ENCODE measurements at regions not wholly inside any gene's neighbourhood (a gene's known extent, or its start where the extent isn't known, plus 50 kb on each side); places are given as distances from the start of the nearest gene placed in this dataset.
"Not testable (repeated sequence)": the region's sequence is repeated elsewhere in the genome, so short reads cannot be mapped to it uniquely, and the experiment has no call there.

DNA sequence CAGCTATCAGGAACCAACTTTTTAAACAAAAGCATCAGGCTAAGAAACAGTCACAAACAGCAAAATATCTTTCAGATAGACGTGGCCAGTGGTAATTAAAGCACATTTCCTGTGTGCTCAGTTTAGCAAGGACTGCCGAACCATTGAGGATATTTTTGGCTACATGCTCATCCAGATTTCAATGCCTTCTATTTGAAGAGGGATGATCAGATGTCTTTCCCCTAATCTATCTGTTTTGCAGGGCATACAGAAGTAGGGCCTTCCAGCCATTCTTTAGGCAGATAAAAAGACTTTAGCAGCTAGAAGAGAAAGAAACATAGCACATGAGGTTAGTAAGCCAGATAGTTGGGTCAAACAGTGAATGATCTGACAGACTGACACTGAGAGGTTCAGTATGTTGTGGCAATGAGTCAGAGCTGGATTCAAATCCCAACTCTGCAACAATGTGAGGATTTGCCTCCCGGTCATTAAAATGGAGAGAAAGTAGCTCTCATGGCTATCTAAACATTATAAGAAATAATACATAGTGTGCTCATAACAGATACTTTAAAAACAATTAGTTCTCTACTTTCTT lies 100.0 kb upstream of the PRKG2 start:
- Histone ChIP-seq H3K4me3 (no peak overlapping the region), H3K27ac (no peak overlapping the region), H3K36me3 (no peaks in the 10 kb centered on the region), H3K4me1 (no peaks in the 10 kb centered on the region), H3K27me3 (no peaks in the 10 kb centered on the region), H3K9me3 (no peaks in the 10 kb centered on the region)
- TF ChIP-seq, protein P1, sequence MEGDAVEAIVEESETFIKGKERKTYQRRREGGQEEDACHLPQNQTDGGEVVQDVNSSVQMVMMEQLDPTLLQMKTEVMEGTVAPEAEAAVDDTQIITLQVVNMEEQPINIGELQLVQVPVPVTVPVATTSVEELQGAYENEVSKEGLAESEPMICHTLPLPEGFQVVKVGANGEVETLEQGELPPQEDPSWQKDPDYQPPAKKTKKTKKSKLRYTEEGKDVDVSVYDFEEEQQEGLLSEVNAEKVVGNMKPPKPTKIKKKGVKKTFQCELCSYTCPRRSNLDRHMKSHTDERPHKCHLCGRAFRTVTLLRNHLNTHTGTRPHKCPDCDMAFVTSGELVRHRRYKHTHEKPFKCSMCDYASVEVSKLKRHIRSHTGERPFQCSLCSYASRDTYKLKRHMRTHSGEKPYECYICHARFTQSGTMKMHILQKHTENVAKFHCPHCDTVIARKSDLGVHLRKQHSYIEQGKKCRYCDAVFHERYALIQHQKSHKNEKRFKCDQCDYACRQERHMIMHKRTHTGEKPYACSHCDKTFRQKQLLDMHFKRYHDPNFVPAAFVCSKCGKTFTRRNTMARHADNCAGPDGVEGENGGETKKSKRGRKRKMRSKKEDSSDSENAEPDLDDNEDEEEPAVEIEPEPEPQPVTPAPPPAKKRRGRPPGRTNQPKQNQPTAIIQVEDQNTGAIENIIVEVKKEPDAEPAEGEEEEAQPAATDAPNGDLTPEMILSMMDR (IDR thresholded peaks at IDR 0.05): no peak
- intact Hi-C loops (cut with DNase I; ENCODE audit: low total_unique reads): no loop called here
- DNase-seq: no peak

DNA sequence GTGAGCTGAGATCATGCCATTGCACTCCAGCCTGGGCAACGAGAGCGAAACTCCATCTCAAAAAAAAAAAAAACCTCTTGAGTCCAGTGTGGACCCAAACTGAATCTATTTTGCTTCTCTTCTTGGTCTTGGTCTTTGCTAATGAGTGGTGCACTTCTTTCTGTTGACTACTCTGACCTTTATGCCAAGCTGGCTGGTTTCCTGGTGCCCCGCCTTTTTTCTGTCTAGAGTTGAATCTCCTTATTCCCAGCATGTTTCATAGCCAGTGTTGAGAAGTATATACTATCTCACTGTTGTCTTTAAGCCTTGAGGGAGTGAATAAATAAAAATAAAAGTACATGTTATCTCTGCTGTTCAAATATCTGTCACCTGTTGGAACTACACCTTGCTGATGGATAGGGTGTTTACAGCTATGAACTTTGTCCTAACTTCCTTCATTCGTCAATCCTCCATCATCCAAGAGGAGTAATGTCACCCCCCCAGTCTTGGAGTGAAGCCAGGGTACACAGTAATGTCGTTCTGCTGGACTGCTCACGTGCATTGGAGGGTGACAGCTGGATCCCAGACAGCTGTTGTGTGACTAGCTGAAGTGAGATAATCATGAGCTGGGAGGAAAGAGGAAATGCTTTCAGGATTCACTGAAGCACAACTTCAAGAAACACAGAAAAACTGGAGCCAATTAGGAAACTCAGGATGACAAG lies 99.3 kb upstream of the PRKG2 start:
- DNase-seq: no peak
- H3K36me3 ChIP-seq: no peaks in the 10 kb centered on the region
- no peak overlapping the region for H3K4me3 ChIP-seq

DNA sequence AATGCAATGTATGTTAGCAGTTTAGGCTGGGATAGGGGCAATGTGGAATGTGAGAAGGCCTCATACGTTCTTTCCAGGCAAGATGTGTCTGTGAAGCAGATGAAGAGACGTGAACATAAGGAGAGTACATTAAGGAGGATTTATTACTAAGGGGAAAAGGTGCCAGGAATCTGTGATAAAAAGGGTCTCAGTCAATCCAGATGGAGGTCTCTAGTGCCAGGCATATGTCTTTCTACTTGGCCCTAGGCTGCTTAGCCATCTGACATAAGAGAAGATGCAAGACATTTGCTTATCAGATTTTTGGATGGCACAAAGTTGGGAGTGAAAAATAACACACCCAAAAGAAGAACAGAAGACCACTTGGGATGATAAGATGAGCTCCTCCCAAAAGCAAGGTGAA lies 93.0 kb upstream of the PRKG2 start:
- Histone ChIP-seq H3K27ac (no peak overlapping the region), H3K4me3 (no peak overlapping the region), H3K9me3 (no peaks in the 10 kb centered on the region), H3K36me3 (no peaks in the 10 kb centered on the region), H3K27me3 (no peaks in the 10 kb centered on the region), H3K4me1 (no peaks in the 10 kb centered on the region)
- intact Hi-C loops (cut with DNase I; ENCODE audit: low total_unique reads): no loop called here
- no peak for DNase-seq
- TF ChIP-seq, protein P1 (IDR thresholded peaks at IDR 0.05): no peak

More for the DNA sequence above, 99.3 kb upstream of the PRKG2 start:
- Histone ChIP-seq H3K4me1 (no peaks in the 10 kb centered on the region), H3K9me3 (no peaks in the 10 kb centered on the region), H3K27me3 (no peaks in the 10 kb centered on the region), H3K27ac (no peak overlapping the region)
- TF ChIP-seq, protein P1 (IDR thresholded peaks at IDR 0.05): no peak
- intact Hi-C loops (cut with DNase I; ENCODE audit: low total_unique reads): no loop called here

DNA sequence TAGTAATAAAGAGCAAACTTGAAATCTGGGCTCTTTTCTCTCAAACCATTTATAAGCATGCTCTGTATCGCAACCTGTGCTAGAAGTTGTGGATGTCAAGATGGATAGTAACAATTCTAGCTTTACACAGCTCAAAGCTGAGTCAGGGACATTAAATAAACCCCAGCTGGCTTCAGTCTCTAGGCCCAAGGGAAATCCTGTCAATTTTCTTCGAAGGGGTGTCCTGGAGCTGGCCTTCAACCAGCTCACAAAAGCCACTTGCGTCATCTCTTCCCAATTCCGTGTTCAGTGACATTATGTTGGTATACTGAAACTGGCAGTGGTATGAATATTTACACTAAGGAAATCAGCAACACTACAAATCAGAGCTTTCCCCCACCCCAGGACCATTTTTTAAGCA lies 89.8 kb upstream of the PRKG2 start:
- TF ChIP-seq, protein P1 (IDR thresholded peaks at IDR 0.05): no peak
- Histone ChIP-seq H3K4me1 (no peaks in the 10 kb centered on the region), H3K27ac (no peak overlapping the region), H3K27me3 (no peaks in the 10 kb centered on the region), H3K9me3 (no peaks in the 10 kb centered on the region), H3K4me3 (no peak overlapping the region), H3K36me3 (no peaks in the 10 kb centered on the region)
- intact Hi-C loops (cut with DNase I; ENCODE audit: low total_unique reads): no loop called here
- DNase-seq: no peak

DNA sequence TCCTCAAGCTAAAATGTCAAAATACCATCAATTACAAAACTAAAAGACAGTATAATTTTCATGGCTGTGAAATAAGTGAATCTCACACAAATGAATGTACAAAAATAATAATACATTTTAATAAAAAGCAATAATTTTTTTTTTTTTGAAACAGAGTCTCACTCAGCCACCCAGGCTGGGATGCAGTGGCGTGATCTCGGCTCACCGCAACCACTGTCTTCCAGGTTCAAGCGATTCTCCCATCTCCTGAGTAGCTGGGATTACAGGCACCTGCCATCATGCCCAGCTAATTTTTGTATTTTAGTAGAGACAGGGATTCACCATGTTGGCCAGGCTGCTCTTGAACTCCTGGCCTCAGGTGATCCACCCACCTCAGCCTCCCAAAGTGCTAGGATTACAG lies 85.3 kb upstream of the PRKG2 start:
- intact Hi-C loops (cut with DNase I; ENCODE audit: low total_unique reads); H3K4me1 ChIP-seq; H3K4me3 ChIP-seq; H3K27ac ChIP-seq; H3K36me3 ChIP-seq; DNase-seq; H3K27me3 ChIP-seq: not testable (repeated sequence)
- peaks cover 0 to 12% (median 0%) of the 10 kb centered on the region in 3 donors for H3K9me3 ChIP-seq

DNA sequence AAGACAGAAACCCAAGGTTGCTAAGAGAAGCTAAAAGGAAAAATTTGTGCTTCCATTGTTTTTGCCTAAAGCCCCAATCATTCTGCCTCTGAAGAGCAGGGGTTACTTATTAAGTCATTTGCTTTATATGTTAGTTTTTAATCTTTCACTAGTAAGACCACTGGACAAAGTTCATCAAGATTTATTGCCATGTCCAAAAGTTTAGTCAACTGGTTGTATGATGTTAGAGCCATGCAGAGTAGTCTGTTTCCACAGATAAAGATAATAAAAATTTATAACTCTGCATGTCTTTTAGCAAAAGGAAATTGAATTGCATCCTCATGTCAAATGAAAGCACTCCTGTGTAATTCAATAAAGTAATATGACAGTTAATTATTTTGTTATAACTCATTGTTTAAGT lies 75.8 kb upstream of the PRKG2 start:
- Histone ChIP-seq H3K4me3 (no peak overlapping the region), H3K9me3 (no peaks in the 10 kb centered on the region), H3K36me3 (no peaks in the 10 kb centered on the region), H3K27ac (no peak overlapping the region), H3K4me1 (no peaks in the 10 kb centered on the region), H3K27me3 (no peaks in the 10 kb centered on the region)
- DNase-seq: no peak
- intact Hi-C loops (cut with DNase I; ENCODE audit: low total_unique reads): no loop called here
- TF ChIP-seq, protein P1 (IDR thresholded peaks at IDR 0.05): no peak

Measured in tibial artery (tissue), 4 donors.